ENCODE measurements at regions not wholly inside any gene's neighbourhood (a gene's known extent, or its start where the extent isn't known, plus 50 kb on each side); places are given as distances from the start of the nearest gene placed in this dataset.

GRCh38 chr5:171568389-171568788, 148.9 kb downstream of the FGF18 start:
- Histone ChIP-seq H3K36me3 (ENCODE audit: low read depth) (no peaks in the 10 kb centered on the region), H3K9me2 (ENCODE audit: insufficient read depth) (no peaks in the 10 kb centered on the region), H3K27ac (no peak overlapping the region), H3K4me1 (replicated peaks; ENCODE audit: insufficient read depth) (no peaks in the 10 kb centered on the region), H3K4me2 (no peak overlapping the region), H2AFZ (no peak overlapping the region), H3K79me2 (ENCODE audit: low read depth) (no peaks in the 10 kb centered on the region), H3K27me3 (ENCODE audit: insufficient read depth, low read depth) (no peaks in the 10 kb centered on the region), H3K9me3 (ENCODE audit: insufficient read depth, low read depth) (peaks cover 13% of the 10 kb centered on the region), H3F3A (ENCODE audit: insufficient read depth, low read depth) (no peaks in the 10 kb centered on the region), H3K4me3 (no peak overlapping the region), H4K20me1 (ENCODE audit: insufficient read depth) (no peaks in the 10 kb centered on the region)
- intact Hi-C loops (cut with micrococcal nuclease; ENCODE audit: unreplicated experiment) = no loop called here
- POLR2A ChIA-PET (ENCODE audit: unreplicated experiment) = interaction anchor here (0.6 kb wide), 1 partner anchor 11 kb away, joined by 3 read pairs; no protein-coding TSS in a partner anchor
- DNase-seq = no peak
- CTCF ChIA-PET = no interaction called here
- BruUV-seq (replicated peaks) = no TSS peak
- TF ChIP-seq CTCF (conservative IDR thresholded peaks at IDR 0.05) (no peak), EZH2 (IDR thresholded peaks at IDR 0.05; ENCODE audit: low read depth) (no peak)

GRCh38 chr5:171569065-171569712, 149.7 kb downstream of the FGF18 start:
- POLR2A ChIA-PET (ENCODE audit: unreplicated experiment) = no interaction called here

GRCh38 chr5:171570244-171570825, 150.9 kb downstream of the FGF18 start:
- Histone ChIP-seq H3F3A (ENCODE audit: insufficient read depth, low read depth) (no peaks in the 10 kb centered on the region), H4K20me1 (ENCODE audit: insufficient read depth) (no peaks in the 10 kb centered on the region), H3K9me3 (ENCODE audit: insufficient read depth, low read depth) (peaks cover 13% of the 10 kb centered on the region), H3K79me2 (ENCODE audit: low read depth) (no peaks in the 10 kb centered on the region), H3K4me2 (no peak overlapping the region), H3K27ac (no peak overlapping the region), H2AFZ (no peak overlapping the region), H3K4me3 (no peak overlapping the region), H3K36me3 (ENCODE audit: low read depth) (no peaks in the 10 kb centered on the region), H3K27me3 (ENCODE audit: insufficient read depth, low read depth) (no peaks in the 10 kb centered on the region), H3K4me1 (replicated peaks; ENCODE audit: insufficient read depth) (no peaks in the 10 kb centered on the region), H3K9me2 (ENCODE audit: insufficient read depth) (no peaks in the 10 kb centered on the region)
- POLR2A ChIA-PET (ENCODE audit: unreplicated experiment) = no interaction called here
- CTCF ChIA-PET = no interaction called here
- no peak for DNase-seq
- no TSS peak for BruUV-seq (replicated peaks)
- intact Hi-C loops (cut with micrococcal nuclease; ENCODE audit: unreplicated experiment) = no loop called here
- TF ChIP-seq CTCF (conservative IDR thresholded peaks at IDR 0.05) (no peak), EZH2 (IDR thresholded peaks at IDR 0.05; ENCODE audit: low read depth) (no peak)

More at GRCh38 chr5:171569065-171569712, 149.7 kb downstream of the FGF18 start:
- Histone ChIP-seq H4K20me1 (ENCODE audit: insufficient read depth) (no peaks in the 10 kb centered on the region), H3K79me2 (ENCODE audit: low read depth) (no peaks in the 10 kb centered on the region), H3K36me3 (ENCODE audit: low read depth) (no peaks in the 10 kb centered on the region), H3K27ac (no peak overlapping the region), H3K4me3 (no peak overlapping the region), H3K4me1 (replicated peaks; ENCODE audit: insufficient read depth) (no peaks in the 10 kb centered on the region), H2AFZ (no peak overlapping the region), H3K4me2 (no peak overlapping the region), H3F3A (ENCODE audit: insufficient read depth, low read depth) (no peaks in the 10 kb centered on the region), H3K9me3 (ENCODE audit: insufficient read depth, low read depth) (peaks cover 13% of the 10 kb centered on the region), H3K9me2 (ENCODE audit: insufficient read depth) (no peaks in the 10 kb centered on the region), H3K27me3 (ENCODE audit: insufficient read depth, low read depth) (no peaks in the 10 kb centered on the region)
- no TSS peak for BruUV-seq (replicated peaks)
- no peak for DNase-seq
- CTCF ChIA-PET = no interaction called here
- intact Hi-C loops (cut with micrococcal nuclease; ENCODE audit: unreplicated experiment) = no loop called here
- TF ChIP-seq CTCF (conservative IDR thresholded peaks at IDR 0.05) = no peak
- no peak for TF ChIP-seq EZH2 (IDR thresholded peaks at IDR 0.05; ENCODE audit: low read depth)
